Fibroblast of skin of back (primary cell): ENCODE measurements at regions not wholly inside any gene's neighbourhood (a gene's known extent, or its start where the extent isn't known, plus 50 kb on each side); places are given as distances from the start of the nearest gene placed in this dataset.
A peak's percentile ranks its signal among the peaks of the same experiment; 100 is the strongest.

Source experiments
- DNase-seq: peaks from one replicate; pipeline ENCODE4 v3.0.0-alpha.2; 2013

- DNase-seq: no peak
Observed at GRCh38 chr16:65481956-65482355, 360.1 kb upstream of the CDH11 start.

GRCh38 chr16:65480281-65481091, 358.6 kb upstream of the CDH11 start:
- DNase-seq: no peak

- DNase-seq: no peak
Observed at GRCh38 chr16:65476448-65476955, 354.6 kb upstream of the CDH11 start.

DNA sequence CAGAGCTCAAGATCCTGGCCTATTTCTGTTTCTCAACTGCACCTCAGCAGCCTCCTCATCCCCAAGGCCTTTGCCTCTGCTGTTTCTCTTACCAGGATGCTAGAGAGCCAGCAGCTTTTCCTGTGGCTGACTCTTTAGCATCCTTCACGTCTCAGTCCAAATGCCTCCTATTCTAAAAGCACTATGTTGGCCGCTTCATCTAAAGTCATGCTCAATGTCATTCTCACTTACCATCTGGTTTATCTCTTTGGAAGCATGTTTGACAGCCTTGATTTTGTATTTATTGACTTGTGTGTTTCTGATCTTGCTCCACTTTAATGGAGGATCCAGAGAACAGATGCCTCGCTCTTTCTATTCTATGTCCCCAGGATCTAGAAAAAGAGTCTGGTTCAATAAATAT, 351.8 kb upstream of the CDH11 start:
- no peak for DNase-seq

DNA sequence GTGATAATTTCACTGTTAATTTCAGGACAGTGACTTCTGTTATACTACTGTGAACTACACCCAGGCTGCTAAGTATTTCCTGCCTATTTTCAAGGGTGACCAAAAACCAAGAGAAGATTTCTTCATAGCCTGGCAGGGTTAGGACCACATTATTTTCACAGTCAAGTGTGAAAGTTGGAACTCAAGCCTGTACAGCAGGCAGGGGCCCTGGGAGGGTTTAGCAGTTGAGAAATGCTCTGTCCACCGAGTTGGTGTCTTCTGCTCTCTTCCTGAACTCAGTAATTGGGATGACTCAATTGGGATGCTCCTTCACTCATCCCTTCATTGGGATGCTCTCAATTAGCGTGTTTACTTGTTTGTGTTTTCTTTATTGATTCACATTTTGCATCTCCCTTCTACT, 347.3 kb upstream of the CDH11 start:
- no peak for DNase-seq

DNA sequence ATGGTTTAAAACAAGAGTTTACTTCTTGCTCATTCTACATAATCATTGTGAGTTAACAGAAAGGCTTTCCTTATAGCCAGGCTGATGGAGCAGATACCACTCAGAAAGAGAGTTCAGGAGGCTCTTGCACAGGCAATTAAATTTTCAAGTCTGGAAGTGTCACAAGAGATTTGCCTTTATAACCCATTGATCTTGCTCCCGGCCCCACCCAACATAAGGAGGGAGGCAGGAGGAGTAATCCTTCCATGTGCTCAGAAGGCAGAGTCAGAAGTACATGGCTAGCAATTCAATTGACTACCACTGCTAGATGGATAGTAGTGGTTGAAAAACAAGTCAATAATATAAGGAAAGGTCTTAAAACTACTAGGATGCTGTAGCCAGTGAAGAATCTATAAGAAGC, 346.3 kb upstream of the CDH11 start:
- DNase-seq: no peak

- no peak for DNase-seq
Observed at GRCh38 chr16:65463652-65464260, 341.9 kb upstream of the CDH11 start.

DNA sequence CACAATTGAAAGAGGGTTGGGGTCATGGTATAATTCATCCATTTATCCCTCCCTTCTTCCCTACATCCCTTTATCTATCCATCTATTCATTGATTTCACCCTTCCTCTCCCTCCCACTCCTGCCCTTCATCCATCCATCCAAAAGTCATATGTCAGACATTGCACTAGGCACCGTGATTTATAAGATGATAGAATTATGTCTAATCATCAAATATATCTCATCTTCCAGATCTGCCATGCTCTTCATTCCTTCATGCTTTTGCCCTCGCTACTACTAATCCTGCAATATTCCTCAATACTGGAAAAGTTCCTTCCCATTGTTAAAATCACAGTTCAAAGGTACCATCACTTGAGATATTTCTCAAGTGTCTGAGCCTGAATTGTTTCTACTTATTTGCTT, 335.2 kb upstream of the CDH11 start:
- DNase-seq: no peak

- no peak for DNase-seq
Observed at GRCh38 chr16:65455761-65456160, 333.9 kb upstream of the CDH11 start.

- DNase-seq: no peak
Observed at GRCh38 chr16:65453646-65454045, 331.8 kb upstream of the CDH11 start.

DNA sequence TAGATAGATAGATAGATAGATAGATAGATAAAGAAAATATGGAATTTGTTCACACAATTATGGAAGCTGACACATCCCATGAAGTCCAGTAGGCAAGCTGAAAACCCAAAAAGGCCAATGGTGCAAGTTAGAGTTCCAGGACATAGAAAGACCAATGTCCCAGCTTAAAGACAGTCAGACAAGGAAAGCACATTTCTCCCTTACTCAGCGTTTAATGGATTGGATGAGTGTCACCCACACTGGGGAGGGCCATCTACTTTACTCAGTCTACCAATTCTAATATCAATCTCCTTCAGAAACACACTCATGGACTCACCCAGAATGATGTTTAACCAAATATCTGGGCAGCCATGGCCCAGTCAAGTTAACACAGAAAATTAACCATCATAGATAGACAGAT, 327.7 kb upstream of the CDH11 start:
- DNase-seq: no peak

DNA sequence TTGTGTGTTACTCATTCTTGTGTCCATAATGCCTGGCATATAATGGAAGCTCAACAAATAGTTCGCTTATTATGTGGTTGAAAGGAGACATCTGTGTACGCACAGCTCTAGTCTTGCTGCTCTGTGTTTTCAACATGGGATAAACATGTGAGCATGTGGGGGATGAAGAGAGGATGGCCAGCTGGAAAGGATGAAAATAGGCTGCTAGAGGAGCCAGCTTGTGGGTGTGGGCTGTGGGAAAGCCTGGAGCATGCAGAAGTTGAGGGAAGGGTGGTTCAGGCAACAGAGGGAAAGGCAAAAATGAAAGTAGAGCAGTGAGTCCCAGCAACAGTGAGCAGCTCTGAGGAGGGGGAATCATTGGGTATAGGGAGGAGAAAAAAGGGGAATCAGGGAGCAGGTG, 324.6 kb upstream of the CDH11 start:
- no peak for DNase-seq

DNA sequence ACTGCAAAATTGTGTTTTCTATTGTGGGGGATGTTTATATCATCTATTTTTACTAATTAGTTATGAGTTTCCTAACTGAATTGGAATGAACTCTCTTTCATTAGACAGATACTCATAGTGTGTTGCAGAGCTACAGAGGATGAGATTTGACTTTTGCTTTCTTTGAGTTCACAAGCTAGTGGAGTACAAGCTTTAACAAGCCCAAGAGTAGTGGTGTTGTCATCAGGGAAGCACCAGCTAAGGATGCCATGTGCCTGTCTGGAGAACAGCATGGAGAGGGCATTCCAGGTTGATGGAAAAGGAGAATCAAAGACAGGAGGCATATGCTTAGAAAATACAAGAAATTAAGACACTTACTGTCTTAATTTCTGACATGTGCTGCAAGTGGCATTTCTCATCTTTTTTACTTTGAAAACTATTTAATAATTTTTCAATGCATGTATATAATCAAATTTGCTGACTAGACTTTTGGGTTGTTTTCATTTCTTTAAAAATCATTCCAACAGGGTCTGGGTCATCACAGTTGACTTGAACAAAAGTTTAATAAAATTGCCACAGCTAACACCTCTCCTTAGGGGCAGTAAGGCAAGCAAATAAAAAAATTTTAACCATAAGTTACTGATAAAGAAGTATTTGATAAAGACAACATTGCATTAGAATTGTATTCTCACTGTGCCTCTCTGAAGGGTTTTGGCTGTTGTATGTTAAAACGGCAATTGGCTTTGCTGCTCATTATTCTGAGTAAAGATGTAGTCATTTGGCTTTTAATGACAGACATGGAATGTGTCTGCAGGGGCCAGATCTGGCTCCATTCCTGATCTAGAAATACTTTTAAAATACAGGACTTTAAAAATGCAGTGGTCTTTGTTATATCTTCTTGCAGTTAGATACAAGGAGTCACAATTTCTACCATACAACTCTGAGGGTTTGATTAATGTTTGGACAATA, 323.7 kb upstream of the CDH11 start:
- DNase-seq: peak; percentile 9

DNA sequence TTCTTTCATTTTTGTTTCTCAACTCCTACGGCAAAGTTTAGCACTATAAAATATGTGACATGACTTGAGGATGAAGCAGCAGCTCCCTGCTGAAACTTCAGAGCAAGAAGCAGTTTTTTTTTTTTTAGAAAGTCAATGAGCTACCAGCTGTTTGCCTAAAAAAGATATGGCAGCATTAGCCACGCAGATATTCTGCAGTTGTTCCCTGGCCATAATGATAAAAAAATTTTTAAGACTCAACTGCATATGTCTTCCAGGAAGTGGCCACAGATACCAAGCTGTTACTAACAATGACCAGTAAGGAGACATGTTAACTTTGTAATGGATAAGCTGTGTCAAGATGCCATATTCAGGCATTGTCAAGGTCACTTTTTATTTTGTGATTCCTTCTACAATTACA, 319.6 kb upstream of the CDH11 start:
- no peak for DNase-seq

DNA sequence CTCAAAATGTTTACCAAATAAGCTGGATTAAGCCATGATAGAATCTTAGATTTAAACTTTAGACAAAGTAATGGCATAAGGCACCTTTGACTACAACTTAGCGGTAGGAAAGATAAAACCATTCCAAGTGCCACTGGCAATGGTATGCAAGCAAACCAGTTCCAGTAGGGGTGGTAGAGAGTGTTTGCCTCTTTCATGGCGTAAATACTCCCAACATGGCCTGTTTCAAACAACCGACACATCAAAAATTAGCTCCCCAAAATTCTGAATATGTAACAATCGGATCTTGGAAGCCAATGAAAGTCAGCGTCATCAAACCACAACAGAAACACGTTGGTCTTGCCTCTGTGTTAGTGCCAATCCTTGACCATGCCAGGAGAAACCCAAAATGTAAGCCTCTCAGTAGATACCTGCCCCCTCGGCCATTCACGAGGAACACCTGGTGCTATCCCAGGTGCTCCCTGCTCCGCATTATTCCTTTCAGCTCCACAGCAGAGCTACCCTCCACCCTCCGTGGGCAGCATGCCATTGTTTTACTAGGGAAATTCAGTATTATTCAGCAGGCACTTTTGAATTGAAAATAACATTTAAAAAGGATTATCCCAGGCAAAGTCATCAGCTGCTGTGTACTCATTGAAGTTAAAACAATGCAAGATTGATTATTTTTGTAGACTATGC, 307.8 kb upstream of the CDH11 start:
- DNase-seq: no peak

GRCh38 chr16:65426484-65426883, 304.6 kb upstream of the CDH11 start:
- DNase-seq: peak; percentile 7

DNA sequence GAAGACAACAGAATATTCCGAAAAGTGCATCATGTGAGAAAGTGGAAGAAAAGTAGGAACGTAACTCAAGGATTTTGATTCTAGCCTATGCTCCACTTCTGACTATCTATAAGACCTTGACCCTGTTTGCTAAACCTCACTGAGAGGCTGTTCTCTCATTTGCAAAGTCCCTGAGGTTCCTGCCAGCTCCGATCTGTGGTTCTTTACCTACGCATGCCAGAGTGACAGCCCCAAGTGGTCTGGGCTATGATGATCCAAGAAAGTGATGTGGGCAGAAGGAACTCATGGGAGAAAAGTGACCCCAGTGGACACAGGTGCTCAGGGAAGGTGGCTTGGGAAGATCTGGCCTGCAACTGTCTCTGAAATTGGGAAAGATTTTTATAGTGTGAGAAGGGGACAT, 301.1 kb upstream of the CDH11 start:
- DNase-seq: no peak

DNA sequence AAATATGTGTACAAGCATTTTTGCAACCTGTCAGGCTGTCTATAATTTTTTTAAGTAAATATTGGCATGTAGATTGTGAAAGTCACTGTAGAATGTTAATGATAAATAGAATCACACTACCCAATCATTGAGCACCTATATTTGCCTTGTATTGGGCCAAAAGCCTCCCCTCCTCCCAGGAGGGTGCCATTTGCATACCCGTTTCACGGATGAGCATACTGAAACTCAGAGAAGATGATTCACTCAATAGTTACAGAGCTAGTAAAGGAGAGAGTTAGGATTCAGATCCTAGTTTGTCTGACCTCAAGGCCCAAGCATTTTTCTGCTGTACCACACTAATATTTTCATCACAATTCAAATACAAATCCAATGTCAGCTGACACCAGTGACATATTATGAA, 299.7 kb upstream of the CDH11 start:
- no peak for DNase-seq

DNA sequence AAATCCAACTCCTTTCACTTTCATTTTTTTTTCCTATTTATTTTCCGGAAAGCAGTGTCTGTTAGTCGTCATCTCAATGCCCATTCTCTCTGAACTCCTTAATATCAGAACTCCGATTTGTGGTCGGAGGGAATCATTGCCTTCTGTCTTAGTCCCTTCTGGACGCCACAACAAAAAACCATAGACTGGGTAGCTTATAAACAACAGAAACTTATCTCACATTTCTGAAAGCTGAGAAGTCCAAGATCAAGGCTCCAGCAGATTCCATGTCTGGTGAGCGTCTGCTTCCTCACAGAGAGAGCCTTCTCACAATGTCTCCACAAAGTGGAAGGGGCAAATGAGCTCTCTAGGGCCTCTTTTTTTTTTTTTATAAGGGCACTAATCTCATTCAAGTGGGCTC, 296.6 kb upstream of the CDH11 start:
- peak; percentile 11 for DNase-seq

- DNase-seq: peak; percentile 18
Observed at GRCh38 chr16:65415460-65415859, 293.6 kb upstream of the CDH11 start.

DNA sequence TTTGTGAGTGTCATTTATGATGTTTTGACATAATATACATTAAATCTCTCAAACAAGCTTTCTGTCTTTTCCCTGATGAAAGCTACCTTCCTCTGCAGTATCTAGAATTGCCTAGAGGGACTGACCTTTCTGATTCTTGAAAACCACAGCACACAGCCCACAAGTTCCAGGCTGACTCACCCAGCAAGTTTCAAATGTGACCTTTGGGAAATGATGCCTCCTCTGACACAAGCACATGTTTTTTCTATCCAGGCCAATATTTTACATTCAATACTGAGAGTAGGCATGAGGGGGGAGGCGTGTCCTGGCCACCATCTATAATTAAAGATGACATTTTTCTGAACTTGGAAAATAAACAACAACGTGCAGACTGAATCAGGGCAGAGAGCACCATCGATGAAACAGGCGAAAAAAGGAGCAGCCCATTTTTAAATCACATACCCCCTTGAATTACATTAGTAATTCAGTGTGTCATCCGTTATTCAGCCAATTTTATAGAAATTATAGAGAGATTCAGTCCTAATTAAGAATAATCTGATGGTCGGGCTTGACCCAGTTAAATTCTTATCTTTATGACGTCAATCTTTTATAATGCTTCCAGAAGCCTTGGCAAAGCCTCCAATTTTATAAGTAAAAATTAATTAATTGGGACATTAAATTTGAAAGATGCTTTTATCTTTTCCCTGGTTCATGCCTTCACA, 292.6 kb upstream of the CDH11 start:
- DNase-seq: peak; percentile 83

DNA sequence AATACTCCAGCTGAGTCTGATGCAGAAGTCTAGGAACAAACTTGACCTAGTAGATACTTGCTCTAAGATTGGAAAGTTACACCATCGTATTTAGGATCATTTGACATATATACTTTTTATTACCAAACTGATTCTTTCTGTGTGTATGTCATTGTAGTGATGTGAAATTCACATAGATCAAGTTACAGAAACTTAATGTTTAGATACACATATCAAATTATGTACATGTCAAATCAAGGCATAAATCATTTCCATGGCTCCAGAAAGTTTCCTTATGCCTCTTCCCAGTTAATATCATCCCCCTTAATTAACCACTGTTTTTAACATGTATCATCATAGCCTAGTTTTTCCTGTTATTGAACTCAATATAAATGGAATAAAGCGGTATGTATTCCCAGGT, 292.0 kb upstream of the CDH11 start:
- DNase-seq: no peak
